SKM-1 treated with dmso at 0.1 percent for 144 hours (cell line): ENCODE measurements at regions not wholly inside any gene's neighbourhood (a gene's known extent, or its start where the extent isn't known, plus 50 kb on each side); places are given as distances from the start of the nearest gene placed in this dataset.
"Not testable (repeated sequence)": the region's sequence is repeated elsewhere in the genome, so short reads cannot be mapped to it uniquely, and the experiment has no call there.

ENCODE experiments used
- DNase-seq: peaks from one replicate; lab custom pipeline; 2025; ENCODE audit not compliant: unreplicated experiment; lab: John Stamatoyannopoulos, UW

DNA sequence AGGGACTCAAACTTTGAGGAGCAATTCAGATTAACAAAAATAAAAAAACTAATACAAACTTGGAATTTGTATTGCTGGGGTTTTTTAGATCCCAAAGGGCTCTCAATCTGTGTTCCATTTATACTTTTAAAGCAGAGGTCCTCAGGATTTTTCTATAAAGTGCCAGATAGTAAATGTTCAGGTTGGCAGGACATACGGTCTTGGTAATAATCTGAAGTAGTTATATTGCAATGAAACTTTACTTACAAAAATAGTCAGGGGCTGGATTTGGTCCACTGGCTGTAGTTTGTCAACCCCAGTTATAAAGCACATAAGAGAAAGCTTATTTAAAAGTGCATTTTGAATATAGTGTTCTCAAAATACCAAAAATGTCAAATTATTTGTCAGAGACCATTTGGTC is 164.1 kb upstream of the CTSO start:
- no peak for DNase-seq

DNA sequence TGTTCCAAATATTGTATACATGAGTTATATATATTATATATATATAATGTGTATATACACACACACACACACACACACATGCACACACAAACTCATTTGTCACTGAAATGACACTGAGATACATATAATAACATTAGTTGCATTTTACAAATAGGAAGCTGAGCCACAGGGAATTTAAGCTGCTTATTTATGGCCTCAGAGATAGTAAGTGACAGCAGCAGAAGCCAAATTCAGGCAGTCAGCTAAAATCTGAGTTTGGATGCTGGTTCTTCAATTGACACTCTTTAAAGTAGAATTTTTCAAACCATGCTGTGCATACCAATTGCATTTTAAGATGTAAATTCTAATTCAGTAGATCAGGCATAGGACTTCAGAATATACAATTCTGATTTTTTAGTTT is 163.3 kb upstream of the CTSO start:
- DNase-seq = no peak

DNA sequence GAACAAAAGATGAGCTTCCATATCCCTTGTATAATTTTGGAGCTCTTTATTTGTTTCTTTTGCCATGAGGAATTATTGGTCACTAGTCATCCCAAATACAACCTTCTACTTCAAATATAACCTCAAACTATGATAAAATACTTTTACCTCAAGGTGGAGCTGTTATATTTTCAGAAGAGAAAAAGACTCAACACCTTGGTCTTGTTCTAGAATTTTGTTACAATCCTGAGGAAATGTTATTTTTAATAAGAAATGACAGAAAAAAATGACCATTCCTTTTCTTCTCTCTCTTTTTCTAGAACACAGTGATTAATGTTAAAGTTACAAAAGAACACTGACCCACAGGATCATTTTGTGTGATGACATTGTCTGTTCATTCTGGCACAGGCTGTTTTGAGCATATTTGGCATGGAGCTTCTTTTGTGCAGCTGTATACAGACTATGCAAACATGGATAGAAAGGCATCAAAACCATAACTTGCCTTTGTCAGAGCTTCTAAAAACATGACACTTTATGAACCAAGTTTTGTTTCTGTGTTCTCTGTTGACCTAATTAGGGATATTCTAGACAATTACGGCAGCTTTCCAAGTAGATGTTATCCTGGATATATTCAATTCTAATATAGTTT is 159.6 kb upstream of the CTSO start:
- no peak for DNase-seq

- DNase-seq = no peak
These were observed 158.0 kb upstream of the CTSO start for GRCh38 chr4:156111686-156112085.

DNA sequence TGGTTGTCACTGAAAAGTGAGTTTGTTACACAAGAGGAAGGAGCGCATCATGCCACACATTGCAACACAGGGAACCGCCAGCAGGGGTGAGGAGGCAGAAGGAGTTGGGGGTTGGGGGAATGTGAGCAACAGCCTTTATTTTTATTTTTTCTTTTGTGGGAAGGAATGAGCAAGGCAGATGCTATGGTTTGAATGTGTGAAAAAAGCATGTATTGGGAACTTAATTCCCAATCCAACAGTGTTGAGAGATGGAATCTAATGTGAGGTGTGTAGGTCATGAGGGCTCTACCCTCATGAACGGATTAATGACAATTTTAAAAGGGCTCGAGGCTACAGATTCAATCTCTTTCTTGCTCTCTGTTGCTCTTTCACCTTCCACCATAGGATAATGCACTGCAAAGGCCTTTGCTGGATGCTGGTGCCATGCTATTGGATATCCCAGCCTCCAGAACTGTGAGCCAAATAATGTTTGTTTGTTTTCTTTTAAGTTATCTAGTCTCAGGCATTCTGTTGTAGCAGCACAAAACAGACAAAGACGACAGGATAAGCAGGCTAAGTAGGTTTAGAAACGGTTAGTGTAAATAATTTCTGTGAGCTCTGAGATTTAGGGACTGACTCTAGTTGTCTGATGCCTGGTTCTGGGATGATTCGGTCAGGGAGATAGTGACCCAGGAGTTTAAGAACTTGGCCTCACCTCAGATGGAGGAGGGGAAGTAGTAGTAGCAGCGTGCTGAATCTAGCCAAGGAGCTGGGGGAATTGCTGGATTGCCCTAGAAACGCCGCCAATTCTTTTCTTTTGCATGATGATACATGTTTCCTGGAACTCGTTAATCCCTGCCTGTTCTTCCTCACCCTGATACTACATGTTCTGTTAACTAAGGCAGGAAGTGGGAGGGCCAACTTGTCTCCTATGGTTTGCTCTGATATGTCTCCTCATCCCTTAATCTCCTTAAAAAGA is 156.6 kb upstream of the CTSO start:
- DNase-seq = peak; percentile 43

- DNase-seq = not testable (repeated sequence)
These were observed 155.4 kb upstream of the CTSO start for GRCh38 chr4:156109087-156109486.

GRCh38 chr4:156103311-156103710 is 149.6 kb upstream of the CTSO start:
- no peak for DNase-seq

DNA sequence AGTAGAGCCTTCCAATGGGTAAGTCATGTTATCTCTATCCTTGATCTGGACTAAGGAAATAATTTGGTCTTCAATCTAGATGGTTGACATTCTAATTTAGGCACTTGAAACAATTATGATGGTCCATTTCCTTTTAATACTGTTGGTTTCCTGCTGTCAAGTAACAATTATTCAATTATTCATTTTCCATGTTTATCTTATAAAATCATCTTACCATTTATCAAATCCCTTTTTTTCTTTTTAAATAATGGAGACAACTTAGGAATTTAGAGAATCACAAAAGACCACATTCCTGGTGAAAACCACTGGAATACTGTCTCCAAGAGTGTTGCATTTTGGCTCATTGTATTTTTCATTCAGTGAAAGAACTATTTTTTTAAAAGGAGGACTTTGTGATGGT is 148.7 kb upstream of the CTSO start:
- no peak for DNase-seq

DNA sequence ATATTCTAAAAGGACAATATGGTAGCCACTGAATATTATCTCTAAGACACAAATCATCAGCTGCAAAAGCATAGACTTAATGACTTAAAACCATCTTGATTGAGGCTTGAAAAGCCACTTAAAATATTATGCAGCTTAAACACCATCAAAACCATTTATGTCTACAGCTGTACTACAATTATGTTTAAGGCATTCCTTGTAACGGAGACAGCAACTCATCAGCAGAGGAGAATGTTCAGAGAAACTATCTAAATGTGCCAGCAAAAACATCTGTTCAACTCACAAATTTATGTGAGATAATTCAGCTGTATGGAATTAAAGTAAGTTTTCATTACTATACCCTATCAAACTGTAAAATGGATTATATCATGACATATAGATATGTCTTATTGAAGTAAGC is 147.9 kb upstream of the CTSO start:
- no peak for DNase-seq

- no peak for DNase-seq
These were observed 147.0 kb upstream of the CTSO start for GRCh38 chr4:156100651-156101050.

GRCh38 chr4:156098805-156099204 is 145.1 kb upstream of the CTSO start:
- no peak for DNase-seq

GRCh38 chr4:156085100-156085499 is 131.4 kb upstream of the CTSO start:
- no peak for DNase-seq

DNA sequence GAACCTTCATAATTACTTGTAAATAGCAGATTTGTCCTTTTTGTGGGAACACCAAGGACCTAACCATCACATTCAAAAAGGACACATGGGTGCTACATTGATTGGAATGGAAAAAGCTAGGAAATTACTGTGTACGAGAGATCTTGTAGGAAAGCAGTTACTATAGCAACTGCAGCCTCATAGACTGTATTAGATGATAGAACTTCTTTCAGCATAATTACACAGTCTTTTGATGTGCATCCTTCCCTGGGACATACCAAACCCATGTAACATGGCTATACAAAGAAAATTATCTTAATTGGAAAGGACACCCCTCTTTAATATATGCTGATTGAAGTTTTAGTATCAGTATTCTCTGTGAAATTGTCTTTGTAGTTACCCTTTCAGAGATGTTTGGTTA is 130.7 kb upstream of the CTSO start:
- DNase-seq = no peak

GRCh38 chr4:156073976-156074375 is 120.3 kb upstream of the CTSO start:
- no peak for DNase-seq

DNA sequence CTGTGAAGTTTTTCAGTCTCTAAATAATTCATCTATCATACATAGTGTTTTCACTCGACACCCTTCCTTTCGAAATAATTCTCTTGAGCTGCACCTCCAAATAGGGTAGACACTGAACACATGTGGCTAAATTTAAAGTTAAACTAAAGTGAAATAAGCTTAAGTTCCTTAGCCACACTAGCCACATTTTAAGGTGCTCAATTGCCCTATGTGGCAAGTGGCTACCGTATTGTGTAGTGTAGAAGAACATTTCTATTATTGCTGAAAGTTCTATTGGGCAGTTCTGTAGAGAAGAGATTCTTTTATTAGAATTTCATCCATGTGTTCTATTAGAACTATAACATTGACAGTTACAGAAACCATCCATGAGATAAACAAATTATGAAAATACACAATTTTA is 107.0 kb upstream of the CTSO start:
- no peak for DNase-seq

DNA sequence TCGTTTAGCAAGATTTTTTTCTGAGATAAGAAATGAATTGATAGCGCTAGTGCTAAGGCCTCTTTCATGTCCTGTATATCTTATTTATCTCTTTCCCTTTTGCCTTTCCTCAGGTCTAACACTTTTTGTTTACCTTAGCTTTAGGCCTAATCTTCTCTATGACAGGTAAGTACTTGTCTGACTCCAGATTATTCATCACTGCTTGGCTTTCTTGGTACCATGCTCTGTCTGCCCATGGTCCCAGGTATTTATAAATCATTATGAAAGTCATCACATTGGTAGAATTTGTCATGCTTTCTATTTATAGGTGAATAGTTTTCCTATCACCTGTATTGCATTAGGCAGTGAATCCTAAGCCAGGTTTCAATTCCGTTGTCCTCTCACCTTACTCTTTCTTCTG is 99.5 kb upstream of the CTSO start:
- no peak for DNase-seq

GRCh38 chr4:156052116-156052515 is 98.5 kb upstream of the CTSO start:
- no peak for DNase-seq

- DNase-seq = no peak
These were observed 85.1 kb upstream of the CTSO start for GRCh38 chr4:156038772-156039171.

GRCh38 chr4:156036496-156036895 is 82.8 kb upstream of the CTSO start:
- no peak for DNase-seq

DNA sequence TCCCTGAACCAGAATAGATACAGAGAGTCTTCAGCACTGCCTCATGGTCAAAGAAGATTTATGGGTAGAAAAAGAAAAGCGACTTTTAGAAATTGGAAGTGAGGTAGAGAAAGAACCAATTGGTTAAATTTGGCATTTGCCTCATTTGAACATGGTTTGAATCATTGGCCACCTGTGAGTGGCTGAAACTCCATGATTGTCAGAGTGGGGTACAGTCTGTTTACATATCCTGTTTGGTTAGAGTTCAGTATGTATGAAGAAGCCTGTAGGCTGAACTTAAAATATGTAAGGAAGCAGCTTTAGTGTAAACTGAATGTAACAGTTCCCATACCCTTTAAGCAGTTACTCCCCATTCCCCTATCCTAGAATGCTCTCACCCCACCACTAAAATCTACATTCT is 76.0 kb upstream of the CTSO start:
- no peak for DNase-seq

GRCh38 chr4:156021298-156021697 is 67.6 kb upstream of the CTSO start:
- no peak for DNase-seq

GRCh38 chr4:156019246-156019645 is 65.6 kb upstream of the CTSO start:
- no peak for DNase-seq

DNA sequence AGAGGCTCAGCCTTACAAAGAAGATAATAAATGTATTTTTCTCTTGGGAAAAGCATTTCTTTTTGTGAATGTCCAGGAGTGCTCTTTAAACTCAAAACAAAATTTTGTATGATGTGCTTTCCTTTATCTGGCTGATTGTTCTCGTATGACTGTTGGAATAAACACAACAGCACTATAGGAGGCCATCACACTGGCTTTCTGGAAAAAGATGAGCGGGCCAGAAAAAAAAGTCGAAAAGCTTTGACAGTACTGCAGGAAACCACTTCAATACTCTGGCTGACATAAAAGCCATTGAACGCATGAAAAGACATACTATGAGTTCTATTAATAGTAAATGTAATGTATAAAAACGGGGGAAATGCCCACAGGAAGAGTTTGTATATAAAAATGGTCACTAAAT is 64.7 kb upstream of the CTSO start:
- no peak for DNase-seq
